BLaER1 treated with 17β-estradiol and CSF1 and Interleukin-3, amounts not matched to agents 10 nM and 100 nM (cell line): ENCODE measurements at regions not wholly inside any gene's neighbourhood (a gene's known extent, or its start where the extent isn't known, plus 50 kb on each side); places are given as distances from the start of the nearest gene placed in this dataset.

Experiments
- H3K27ac ChIP-seq, 11 experiments: shearing (Covaris generic); formaldehyde crosslinking; 2 replicates each; pipeline ENCODE4 v1.8.1; 2022
- H3K27me3 ChIP-seq, 11 experiments: shearing (Covaris generic); formaldehyde crosslinking; 2 replicates each; pipeline ENCODE4 v1.8.1; 2022
- H3K36me3 ChIP-seq, 11 experiments: shearing (Covaris generic); formaldehyde crosslinking; 2 replicates each; pipeline ENCODE4 v1.8.1; 2022
- H3K4me1 ChIP-seq, 10 experiments: shearing (Covaris generic); formaldehyde crosslinking; 2 replicates each; pipeline ENCODE4 v1.8.1; 2022
- H3K4me2 ChIP-seq, 11 experiments: shearing (Covaris generic); formaldehyde crosslinking; 2 replicates each; pipeline ENCODE4 v1.8.1; 2022
- H3K4me3 ChIP-seq, 10 experiments: shearing (Covaris generic); formaldehyde crosslinking; 2 replicates each; pipeline ENCODE4 v1.8.1; 2022
- H3K9ac ChIP-seq, 11 experiments: shearing (Covaris generic); formaldehyde crosslinking; 2 replicates each; pipeline ENCODE4 v1.8.1; 2022
- H3K9me3 ChIP-seq, 11 experiments: shearing (Covaris generic); formaldehyde crosslinking; replicated peaks in 1 of 11; 2 replicates each; pipeline ENCODE4 v1.8.1; 2022
- H4K20me1 ChIP-seq, 11 experiments: shearing (Covaris generic); formaldehyde crosslinking; 2 replicates each; pipeline ENCODE4 v1.8.1; 2022
- Cebpa-rat ChIP-seq, 11 experiments: shearing (Covaris generic); IDR thresholded peaks; 2 replicates each; pipeline ENCODE4 v1.8.1; 2022

- peaks cover 0 to 29% (median 12%) of the 10 kb centered on the region in 11 experiments; a peak in 16 of 22 replicates for H3K9me3 ChIP-seq
- no peaks in the 10 kb centered on the region for H4K20me1 ChIP-seq
- H3K9ac ChIP-seq: no peak overlapping the region
- H3K4me3 ChIP-seq: no peak overlapping the region
- no peaks in the 10 kb centered on the region for H3K27me3 ChIP-seq
- no peak for TF ChIP-seq Cebpa-rat (IDR thresholded peaks at IDR 0.05)
- H3K4me2 ChIP-seq: peak overlapping the region in 10 of 11 experiments; percentile 55 to 92 (median 78); a peak in 15 of 22 replicates
- peaks cover 38 to 68% (median 46%) of the 10 kb centered on the region in 10 experiments for H3K4me1 ChIP-seq
- H3K36me3 ChIP-seq: no peaks in the 10 kb centered on the region
- no peak overlapping the region; a peak in 2 of 22 replicates for H3K27ac ChIP-seq
Observed at GRCh38 chr22:44633647-44634046, 68.4 kb upstream of the PRR5 start.

GRCh38 chr22:44632541-44633396 is 69.2 kb upstream of the PRR5 start:
- peak overlapping the region; percentile 52 to 92 (median 76) for H3K4me2 ChIP-seq
- peaks cover 0 to 29% (median 12%) of the 10 kb centered on the region in 11 experiments; a peak in 16 of 22 replicates for H3K9me3 ChIP-seq
- peak in 5 of 11 experiments; percentile 30 to 54 (median 44); a peak in 4 of 22 replicates for TF ChIP-seq Cebpa-rat (IDR thresholded peaks at IDR 0.05)
- H3K4me1 ChIP-seq: peaks cover 32 to 66% (median 38%) of the 10 kb centered on the region in 10 experiments
- no peaks in the 10 kb centered on the region for H4K20me1 ChIP-seq
- no peaks in the 10 kb centered on the region for H3K36me3 ChIP-seq
- H3K27me3 ChIP-seq: no peaks in the 10 kb centered on the region
- peak overlapping the region in 1 of 10 experiments; percentile 24; a peak in 2 of 20 replicates for H3K4me3 ChIP-seq
- H3K27ac ChIP-seq: peak overlapping the region in 5 of 11 experiments; percentile 36 to 64 (median 42); a peak in 8 of 22 replicates
- H3K9ac ChIP-seq: 0 out of 22 replicates have a peak overlapping the region, but pooled peaks of 2 of the 11 experiments have one; percentile 4 to 6

- Histone ChIP-seq H3K4me3 (no peak overlapping the region), H3K27me3 (no peaks in the 10 kb centered on the region), H3K9me3 (peaks cover 0 to 29% (median 12%) of the 10 kb centered on the region in 11 experiments; a peak in 16 of 22 replicates), H4K20me1 (no peaks in the 10 kb centered on the region), H3K4me2 (no peak overlapping the region), H3K36me3 (no peaks in the 10 kb centered on the region), H3K9ac (no peak overlapping the region), H3K4me1 (peaks cover 28 to 68% (median 35%) of the 10 kb centered on the region in 10 experiments), H3K27ac (no peak overlapping the region)
- no peak for TF ChIP-seq Cebpa-rat (IDR thresholded peaks at IDR 0.05)
Observed at GRCh38 chr22:44630826-44631225, 71.2 kb upstream of the PRR5 start.

- no peak for TF ChIP-seq Cebpa-rat (IDR thresholded peaks at IDR 0.05)
- no peaks in the 10 kb centered on the region for H4K20me1 ChIP-seq
- H3K4me2 ChIP-seq: peak overlapping the region in 3 of 11 experiments; percentile 12 to 42 (median 34); a peak in 2 of 22 replicates
- H3K27me3 ChIP-seq: no peaks in the 10 kb centered on the region
- peaks cover 0 to 29% (median 12%) of the 10 kb centered on the region in 11 experiments; a peak in 16 of 22 replicates for H3K9me3 ChIP-seq
- H3K4me3 ChIP-seq: no peak overlapping the region
- no peak overlapping the region for H3K27ac ChIP-seq
- H3K36me3 ChIP-seq: no peaks in the 10 kb centered on the region
- no peak overlapping the region for H3K9ac ChIP-seq
- peaks cover 11 to 50% (median 18%) of the 10 kb centered on the region in 10 experiments for H3K4me1 ChIP-seq
Observed at GRCh38 chr22:44628835-44629234, 73.2 kb upstream of the PRR5 start.

DNA sequence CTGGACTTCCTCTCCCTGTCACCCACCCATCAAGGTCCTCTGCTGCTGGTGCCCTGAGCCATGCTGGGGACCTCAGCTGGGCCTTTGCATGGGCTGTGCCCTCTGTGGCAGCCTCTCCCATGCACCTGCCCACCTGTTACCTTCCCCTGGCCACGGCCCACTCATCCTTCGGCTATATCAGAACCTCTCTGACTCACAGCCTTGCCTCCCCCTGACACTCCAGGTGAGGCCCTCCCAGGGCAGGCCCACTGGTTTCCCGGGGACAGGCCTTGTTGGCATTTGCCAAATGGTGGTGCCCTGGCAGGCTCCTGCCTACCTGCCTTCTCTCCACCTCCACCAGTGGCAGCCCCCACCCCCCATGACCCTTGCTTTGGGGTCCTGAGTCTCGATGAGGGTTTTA is 73.7 kb upstream of the PRR5 start:
- Histone ChIP-seq H4K20me1 (no peaks in the 10 kb centered on the region), H3K4me1 (peaks cover 8 to 45% (median 16%) of the 10 kb centered on the region in 10 experiments), H3K4me2 (peak overlapping the region in 2 of 11 experiments; percentile 34 to 42; a peak in 2 of 22 replicates), H3K4me3 (no peak overlapping the region), H3K36me3 (no peaks in the 10 kb centered on the region), H3K27me3 (no peaks in the 10 kb centered on the region), H3K9ac (no peak overlapping the region), H3K9me3 (peaks cover 0 to 29% (median 12%) of the 10 kb centered on the region in 11 experiments; a peak in 16 of 22 replicates), H3K27ac (no peak overlapping the region)
- TF ChIP-seq Cebpa-rat (IDR thresholded peaks at IDR 0.05): no peak

DNA sequence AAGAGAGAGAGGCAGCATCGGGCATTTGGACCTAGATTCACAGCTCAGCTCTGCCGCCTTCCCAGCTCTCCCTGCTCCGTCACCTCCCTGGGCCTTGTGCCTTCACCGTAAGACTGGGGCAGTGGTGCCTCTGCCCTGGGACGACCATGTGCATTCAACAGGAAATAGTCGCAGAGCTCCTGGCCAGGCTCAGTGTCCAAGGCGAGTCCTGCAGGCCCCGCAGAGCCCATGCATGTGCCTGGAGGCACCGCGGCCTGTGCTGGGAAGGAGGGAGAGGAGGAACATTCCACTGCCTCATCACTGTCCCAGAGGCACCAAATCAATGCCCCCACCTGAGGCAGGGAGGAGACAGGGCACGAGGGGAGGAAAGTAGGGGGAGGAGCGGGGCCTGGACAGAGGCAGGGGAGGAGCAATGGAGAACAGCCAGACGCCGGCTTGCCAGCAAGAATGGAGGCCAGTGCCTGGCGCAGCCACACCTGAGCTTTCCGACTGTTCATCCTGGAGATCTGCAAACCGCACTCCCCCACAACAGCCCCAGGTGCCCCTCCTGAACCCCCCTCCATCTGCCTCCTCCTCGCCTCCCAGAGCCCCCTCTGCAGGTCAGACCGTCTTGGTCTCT is 74.4 kb upstream of the PRR5 start:
- Histone ChIP-seq H3K9me3 (peaks cover 0 to 29% (median 12%) of the 10 kb centered on the region in 11 experiments; a peak in 16 of 22 replicates), H3K4me2 (peak overlapping the region in 2 of 11 experiments; percentile 34 to 42; a peak in 1 of 22 replicates), H3K27ac (no peak overlapping the region), H3K4me1 (peaks cover 1 to 38% (median 10%) of the 10 kb centered on the region in 10 experiments; a peak in 18 of 20 replicates), H3K27me3 (no peaks in the 10 kb centered on the region), H4K20me1 (no peaks in the 10 kb centered on the region), H3K36me3 (no peaks in the 10 kb centered on the region), H3K4me3 (no peak overlapping the region), H3K9ac (no peak overlapping the region)
- TF ChIP-seq Cebpa-rat (IDR thresholded peaks at IDR 0.05): no peak

DNA sequence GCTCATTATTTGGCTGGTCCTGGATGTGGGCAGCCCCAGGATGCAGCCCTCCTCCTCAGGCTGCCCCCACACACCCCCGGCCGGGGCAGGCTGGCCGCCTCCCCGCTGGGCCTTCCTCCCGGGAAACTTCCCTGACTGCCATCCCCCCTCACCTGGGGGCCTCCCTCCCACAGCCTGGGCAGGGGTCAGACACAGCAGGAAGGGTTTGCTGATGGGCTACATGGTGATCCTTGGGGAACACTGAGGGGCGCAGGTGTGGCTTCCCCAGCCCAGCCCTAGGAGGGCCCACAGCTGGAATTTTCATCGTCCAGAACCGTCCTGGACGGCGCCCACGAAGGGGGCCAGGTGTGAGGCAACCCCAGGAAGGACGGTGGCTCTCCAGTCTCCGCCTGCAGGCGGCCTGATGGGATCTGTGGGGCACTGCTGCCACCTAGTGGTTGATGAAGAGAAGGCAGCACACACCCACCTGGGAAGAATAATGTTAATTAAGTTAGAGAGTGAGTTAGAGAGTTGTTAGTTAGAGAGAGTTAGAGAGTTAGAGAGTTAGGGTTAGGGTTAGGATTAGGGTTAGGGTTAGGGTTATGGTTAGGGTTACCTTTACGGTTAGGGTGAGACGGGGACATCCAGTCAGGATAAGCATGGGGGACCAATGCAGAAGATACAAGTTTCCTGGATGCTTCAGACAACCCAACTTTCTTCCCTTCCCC is 75.9 kb upstream of the PRR5 start:
- no peaks in the 10 kb centered on the region; a peak in 1 of 22 replicates for H4K20me1 ChIP-seq
- no peak overlapping the region for H3K27ac ChIP-seq
- no peaks in the 10 kb centered on the region for H3K36me3 ChIP-seq
- TF ChIP-seq Cebpa-rat (IDR thresholded peaks at IDR 0.05): no peak
- H3K4me2 ChIP-seq: peak overlapping the region in 3 of 11 experiments; percentile 17 to 53 (median 50); a peak in 7 of 22 replicates
- no peaks in the 10 kb centered on the region for H3K27me3 ChIP-seq
- H3K4me1 ChIP-seq: peaks cover 0 to 24% (median 4%) of the 10 kb centered on the region in 10 experiments; a peak in 9 of 20 replicates
- peaks cover 0 to 17% (median 5%) of the 10 kb centered on the region in 11 experiments; a peak in 15 of 22 replicates for H3K9me3 ChIP-seq
- no peak overlapping the region for H3K4me3 ChIP-seq
- H3K9ac ChIP-seq: no peak overlapping the region

DNA sequence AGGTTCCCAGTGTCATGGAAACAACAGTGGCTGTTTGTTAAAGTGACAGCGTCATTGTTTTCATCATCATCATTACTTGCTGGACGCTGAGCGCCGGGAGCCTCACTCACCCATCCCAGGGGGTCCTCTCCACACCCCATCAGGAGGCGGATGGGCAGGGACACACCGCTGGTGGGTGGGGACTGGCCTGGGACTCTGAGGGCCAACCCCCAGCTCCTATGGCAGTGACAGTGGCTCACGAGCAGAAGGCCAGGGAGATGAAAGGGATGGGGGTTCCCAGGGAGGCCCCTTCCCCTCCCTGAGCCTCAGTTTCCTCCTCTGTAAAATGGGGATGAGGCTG is 76.6 kb upstream of the PRR5 start:
- Histone ChIP-seq H3K4me2 (no peak overlapping the region), H3K4me3 (no peak overlapping the region), H3K4me1 (peaks cover 6 to 24% (median 10%) of the 10 kb centered on the region in 10 experiments), H3K27me3 (peaks cover 0 to 6% (median 0%) of the 10 kb centered on the region in 11 experiments; a peak in 3 of 22 replicates), H3K27ac (no peak overlapping the region), H3K36me3 (no peaks in the 10 kb centered on the region), H3K9ac (no peak overlapping the region), H3K9me3 (peaks cover 0 to 10% (median 0%) of the 10 kb centered on the region in 11 experiments; a peak in 6 of 22 replicates), H4K20me1 (no peaks in the 10 kb centered on the region; a peak in 3 of 22 replicates)
- TF ChIP-seq Cebpa-rat (IDR thresholded peaks at IDR 0.05): no peak
